T-helper 17 cell (primary cell): ENCODE measurements at regions not wholly inside any gene's neighbourhood (a gene's known extent, or its start where the extent isn't known, plus 50 kb on each side); places are given as distances from the start of the nearest gene placed in this dataset.

ENCODE experiments used
- ATAC-seq: fragments of 150-1000 bp; cut with Tn5 transposase; 2 replicates; pipeline ENCODE4 v1.10.0; 2021; ENCODE audit warnings: mild to moderate bottlenecking, moderate library complexity
- DNase-seq, 3 donors: peaks; one replicate each; pipeline versions ENCODE4 v3.0.0 to v3.0.0-alpha.2; 2020 to 2021
- H3K9me3 ChIP-seq: one replicate; pipeline ENCODE4 v1.7.0; 2013; ENCODE audit warnings: low read length, mild to moderate bottlenecking; ENCODE audit not compliant: control insufficient read depth, poor library complexity, severe bottlenecking
- H3K27ac Mint-ChIP-seq: one replicate; pipeline ENCODE4 v1.8.0; 2022; ENCODE audit warnings: mild to moderate bottlenecking, moderate library complexity, mixed read lengths
- H3K27me3 Mint-ChIP-seq: one replicate; pipeline ENCODE4 v1.8.0; 2022; ENCODE audit warnings: mixed read lengths
- H3K36me3 Mint-ChIP-seq: one replicate; pipeline ENCODE4 v1.8.0; 2022; ENCODE audit warnings: low read depth, mixed read lengths
- H3K4me1 Mint-ChIP-seq: one replicate; pipeline ENCODE4 v1.8.0; 2022; ENCODE audit warnings: mild to moderate bottlenecking, mixed read lengths
- H3K4me3 Mint-ChIP-seq: one replicate; pipeline ENCODE4 v1.8.0; 2022; ENCODE audit warnings: mild to moderate bottlenecking, moderate library complexity, mixed read lengths

GRCh38 chr22:22743128-22743760 is 98.8 kb downstream of the GGTLC2 start:
- H3K9me3 ChIP-seq: no peaks in the 10 kb centered on the region
- H3K27me3 Mint-ChIP-seq: peaks cover 60% of the 10 kb centered on the region
- no peak overlapping the region for H3K4me3 Mint-ChIP-seq
- H3K36me3 Mint-ChIP-seq: peaks cover 9% of the 10 kb centered on the region
- no peak for DNase-seq
- no peaks in the 10 kb centered on the region for H3K4me1 Mint-ChIP-seq
- ATAC-seq: no peak
- peak overlapping the region; percentile 4 for H3K27ac Mint-ChIP-seq

- DNase-seq (no peak), ATAC-seq (no peak)
- no peaks in the 10 kb centered on the region for H3K9me3 ChIP-seq
- no peak overlapping the region for H3K27ac Mint-ChIP-seq
- H3K4me1 Mint-ChIP-seq: no peaks in the 10 kb centered on the region
- no peak overlapping the region for H3K4me3 Mint-ChIP-seq
- peaks cover 9% of the 10 kb centered on the region for H3K36me3 Mint-ChIP-seq
- peaks cover 48% of the 10 kb centered on the region for H3K27me3 Mint-ChIP-seq
These were observed 100.2 kb downstream of the GGTLC2 start for GRCh38 chr22:22744412-22745224.

- no peaks in the 10 kb centered on the region for H3K4me1 Mint-ChIP-seq
- no peak overlapping the region for H3K4me3 Mint-ChIP-seq
- no peaks in the 10 kb centered on the region for H3K9me3 ChIP-seq
- DNase-seq (no peak), ATAC-seq (peak; percentile 58)
- peaks cover 40% of the 10 kb centered on the region for H3K27me3 Mint-ChIP-seq
- peaks cover 7% of the 10 kb centered on the region for H3K36me3 Mint-ChIP-seq
- H3K27ac Mint-ChIP-seq: no peak overlapping the region
These were observed 101.0 kb downstream of the GGTLC2 start for GRCh38 chr22:22745225-22746060.

GRCh38 chr22:22746061-22746962 is 101.9 kb downstream of the GGTLC2 start:
- H3K9me3 ChIP-seq: no peaks in the 10 kb centered on the region
- no peak overlapping the region for H3K4me3 Mint-ChIP-seq
- no peaks in the 10 kb centered on the region for H3K4me1 Mint-ChIP-seq
- no peak for ATAC-seq
- peaks cover 5% of the 10 kb centered on the region for H3K36me3 Mint-ChIP-seq
- H3K27ac Mint-ChIP-seq: no peak overlapping the region
- no peak for DNase-seq
- H3K27me3 Mint-ChIP-seq: peaks cover 31% of the 10 kb centered on the region

DNA sequence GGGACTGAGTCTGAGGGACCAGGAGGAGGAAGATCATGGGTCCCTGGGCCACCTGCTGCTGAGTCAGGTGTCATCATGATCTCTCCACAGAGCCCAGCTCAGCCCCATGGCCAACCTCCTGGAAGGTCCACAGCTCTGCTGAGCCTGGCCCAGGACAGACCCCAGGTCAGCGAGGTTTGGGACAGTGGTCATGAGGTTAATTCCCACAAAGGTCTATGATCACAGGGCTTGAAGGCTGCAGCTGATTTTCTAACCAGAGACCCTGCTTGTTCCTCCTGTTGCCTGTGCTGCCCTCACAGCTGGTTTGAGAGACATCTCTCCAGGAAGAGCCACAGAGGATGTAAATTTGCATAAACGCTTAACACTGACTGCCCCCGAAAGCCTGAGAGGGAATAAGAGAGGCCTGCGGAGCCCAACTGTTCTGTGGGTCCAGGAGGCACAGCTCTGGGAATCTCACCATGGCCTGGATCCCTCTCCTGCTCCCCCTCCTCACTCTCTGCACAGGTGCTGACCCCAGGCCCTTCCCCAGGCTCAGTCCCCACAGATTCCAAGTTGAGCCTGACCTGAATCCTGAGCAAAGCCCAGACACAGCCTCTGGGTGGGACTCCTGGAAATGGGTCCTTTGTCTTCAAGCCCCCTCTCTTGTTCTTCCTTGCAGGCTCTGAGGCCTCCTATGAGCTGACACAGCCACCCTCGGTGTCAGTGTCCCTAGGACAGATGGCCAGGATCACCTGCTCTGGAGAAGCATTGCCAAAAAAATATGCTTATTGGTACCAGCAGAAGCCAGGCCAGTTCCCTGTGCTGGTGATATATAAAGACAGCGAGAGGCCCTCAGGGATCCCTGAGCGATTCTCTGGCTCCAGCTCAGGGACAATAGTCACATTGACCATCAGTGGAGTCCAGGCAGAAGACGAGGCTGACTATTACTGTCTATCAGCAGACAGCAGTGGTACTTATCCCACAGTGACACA is 102.8 kb downstream of the GGTLC2 start:
- ATAC-seq (no peak), DNase-seq (no peak)
- Mint-ChIP-seq H3K4me3 (no peak overlapping the region), H3K27ac (no peak overlapping the region), H3K4me1 (no peaks in the 10 kb centered on the region), H3K27me3 (peaks cover 24% of the 10 kb centered on the region), H3K36me3 (peaks cover 2% of the 10 kb centered on the region)
- no peaks in the 10 kb centered on the region for H3K9me3 ChIP-seq

GRCh38 chr22:22748297-22748743 is 103.9 kb downstream of the GGTLC2 start:
- Mint-ChIP-seq H3K27me3 (peaks cover 13% of the 10 kb centered on the region), H3K27ac (no peak overlapping the region), H3K36me3 (peaks cover 2% of the 10 kb centered on the region), H3K4me3 (no peak overlapping the region), H3K4me1 (peaks cover 6% of the 10 kb centered on the region)
- DNase-seq (peak in 1 of 3 donors; percentile 12), ATAC-seq (peak; percentile 58)
- H3K9me3 ChIP-seq: no peaks in the 10 kb centered on the region

GRCh38 chr22:22748756-22749155 is 104.3 kb downstream of the GGTLC2 start:
- no peak for ATAC-seq
- Mint-ChIP-seq H3K36me3 (no peaks in the 10 kb centered on the region), H3K27me3 (peaks cover 8% of the 10 kb centered on the region), H3K4me3 (no peak overlapping the region), H3K27ac (no peak overlapping the region), H3K4me1 (peaks cover 6% of the 10 kb centered on the region)
- DNase-seq: no peak
- no peaks in the 10 kb centered on the region for H3K9me3 ChIP-seq

DNA sequence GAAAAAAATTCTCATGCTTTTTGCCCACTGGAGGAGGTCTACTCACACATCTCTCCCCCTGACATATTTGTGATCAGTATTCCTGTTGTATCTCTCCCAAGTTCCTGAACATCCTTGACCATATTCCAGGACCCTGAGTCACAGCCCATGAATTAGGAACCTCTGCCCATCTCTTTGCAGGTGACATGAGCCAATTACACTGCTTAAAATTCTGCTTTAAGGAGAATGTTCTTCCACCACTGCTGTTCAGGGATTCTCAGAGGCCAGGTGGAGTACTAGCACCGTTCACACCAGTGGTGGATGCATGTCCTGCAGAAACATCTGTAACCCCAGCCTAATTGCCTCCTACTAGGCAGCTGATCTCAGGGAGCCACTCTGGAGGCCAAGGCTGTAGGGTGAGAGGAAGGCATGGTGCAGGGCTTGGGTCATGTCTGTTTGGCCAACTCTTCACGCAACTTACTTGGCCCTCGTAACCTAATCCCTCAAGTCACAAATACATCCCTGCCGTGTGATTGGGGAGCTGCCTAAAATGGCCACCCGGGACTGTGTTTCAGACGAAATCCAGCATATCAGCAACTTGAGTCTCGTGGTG is 104.8 kb downstream of the GGTLC2 start:
- Mint-ChIP-seq H3K27ac (no peak overlapping the region), H3K4me3 (no peak overlapping the region), H3K4me1 (peaks cover 6% of the 10 kb centered on the region), H3K36me3 (no peaks in the 10 kb centered on the region), H3K27me3 (peaks cover 4% of the 10 kb centered on the region)
- no peak for DNase-seq
- H3K9me3 ChIP-seq: no peaks in the 10 kb centered on the region
- ATAC-seq: no peak

DNA sequence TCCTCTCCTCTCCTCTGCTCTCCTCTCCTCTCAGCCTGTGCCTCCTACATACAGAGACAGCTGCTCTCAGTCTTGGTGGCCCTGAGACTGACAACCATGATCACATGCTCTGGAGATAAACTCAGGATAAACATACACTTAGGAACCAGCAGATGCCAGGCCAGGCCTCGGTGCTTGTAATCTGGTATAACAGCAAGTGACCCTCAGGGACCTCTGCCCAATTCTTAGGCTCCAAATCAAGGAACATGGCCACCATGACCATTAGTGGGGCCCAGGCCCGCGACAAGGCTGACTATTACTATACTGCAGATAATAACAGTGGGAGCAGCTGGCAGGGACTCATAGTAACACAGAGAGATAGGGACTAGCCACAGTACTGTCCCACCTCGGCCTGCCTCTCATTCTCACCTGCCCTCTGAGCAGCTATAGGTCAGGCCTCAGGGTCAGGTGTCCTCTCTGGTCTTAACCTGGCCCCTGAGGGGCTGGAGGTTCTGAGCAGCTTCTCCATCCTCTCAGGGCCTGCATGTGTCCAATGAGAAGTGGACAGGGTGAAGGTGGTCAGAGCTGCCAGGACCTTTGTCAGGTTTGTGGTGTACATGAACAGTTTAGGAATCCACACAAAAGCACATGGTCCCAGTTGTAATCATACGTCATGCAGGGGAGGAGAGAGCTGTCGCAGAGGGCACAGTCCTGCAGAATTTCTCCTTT is 106.1 kb downstream of the GGTLC2 start:
- Mint-ChIP-seq H3K36me3 (no peaks in the 10 kb centered on the region), H3K27ac (no peak overlapping the region), H3K4me1 (peaks cover 6% of the 10 kb centered on the region), H3K27me3 (no peaks in the 10 kb centered on the region), H3K4me3 (no peak overlapping the region)
- ATAC-seq: no peak
- H3K9me3 ChIP-seq: no peaks in the 10 kb centered on the region
- DNase-seq: no peak

GRCh38 chr22:22751043-22751603 is 106.7 kb downstream of the GGTLC2 start:
- no peaks in the 10 kb centered on the region for H3K9me3 ChIP-seq
- Mint-ChIP-seq H3K4me1 (peaks cover 6% of the 10 kb centered on the region), H3K4me3 (no peak overlapping the region), H3K27me3 (no peaks in the 10 kb centered on the region), H3K27ac (no peak overlapping the region), H3K36me3 (no peaks in the 10 kb centered on the region)
- DNase-seq: no peak
- no peak for ATAC-seq

GRCh38 chr22:22752199-22752555 is 107.8 kb downstream of the GGTLC2 start:
- Mint-ChIP-seq H3K36me3 (no peaks in the 10 kb centered on the region), H3K4me1 (peaks cover 13% of the 10 kb centered on the region)

More at GRCh38 chr22:22752199-22752555, 107.8 kb downstream of the GGTLC2 start:
- H3K27me3 Mint-ChIP-seq: no peaks in the 10 kb centered on the region
- no peak for ATAC-seq
- no peaks in the 10 kb centered on the region for H3K9me3 ChIP-seq
- no peak overlapping the region for H3K4me3 Mint-ChIP-seq
- H3K27ac Mint-ChIP-seq: no peak overlapping the region
- no peak for DNase-seq
